Fibroblast of lung (primary cell): ENCODE measurements at regions not wholly inside any gene's neighbourhood (a gene's known extent, or its start where the extent isn't known, plus 50 kb on each side); places are given as distances from the start of the nearest gene placed in this dataset.

ENCODE experiments used
- CTCF ChIP-seq, 2 donors: IDR thresholded peaks in 1 of 2; conservative IDR thresholded peaks in 1 of 2; 1 replicate in 1 of 2; 2 replicates in 1 of 2; pipeline ENCODE4 v1.5.1; 2011 to 2012; ENCODE audit warnings: low read length in 2 of 2, control low read depth in 1 of 2, inconsistent platforms in 1 of 2, low read depth in 1 of 2, mild to moderate bottlenecking in 1 of 2
- EZH2 ChIP-seq: IDR thresholded peaks from 2 replicates; pipeline ENCODE4 v1.5.1; 2012; ENCODE audit warnings: low read length, control low read depth, mild to moderate bottlenecking; ENCODE audit errors: missing control alignments

GRCh38 chr6:6518631-6519427 is 69.7 kb upstream of the LY86 start:
- TF ChIP-seq EZH2 (no peak), CTCF (conservative IDR thresholded peaks at IDR 0.05 in 1 of 2, IDR thresholded peaks at IDR 0.05 in 1 of 2; ENCODE audit: low read depth in 1 of 2, low read length in 2 of 2) (no peak)
